Hippocampal formation (tissue), 2 donors: ENCODE measurements at regions not wholly inside any gene's neighbourhood (a gene's known extent, or its start where the extent isn't known, plus 50 kb on each side); places are given as distances from the start of the nearest gene placed in this dataset.
A peak's percentile ranks its signal among the peaks of the same experiment; 100 is the strongest.

Experiments used
- DNase-seq, 2 donors: peaks; one replicate each; lab custom pipeline; 2025; lab: John Stamatoyannopoulos, UW

- no peak for DNase-seq
These were observed 106.8 kb downstream of the SEMA6D start for GRCh38 chr15:47824147-47824546.

- DNase-seq, result no peak
These were observed 112.4 kb downstream of the SEMA6D start for GRCh38 chr15:47829667-47830066.

GRCh38 chr15:47834093-47834492 is 116.8 kb downstream of the SEMA6D start:
- no peak for DNase-seq

- no peak for DNase-seq
These were observed 122.0 kb downstream of the SEMA6D start for GRCh38 chr15:47839233-47839825.

- no peak for DNase-seq
These were observed 125.9 kb downstream of the SEMA6D start for GRCh38 chr15:47843124-47843663.

- DNase-seq, result no peak
These were observed 127.1 kb downstream of the SEMA6D start for GRCh38 chr15:47844437-47844836.

GRCh38 chr15:47846128-47846868 is 129.0 kb downstream of the SEMA6D start:
- DNase-seq, result peak; percentile 47 to 73

- no peak for DNase-seq
These were observed 129.6 kb downstream of the SEMA6D start for GRCh38 chr15:47846876-47847275.

- DNase-seq, result no peak
These were observed 138.8 kb downstream of the SEMA6D start for GRCh38 chr15:47856071-47856470.

GRCh38 chr15:47857014-47857775 is 139.9 kb downstream of the SEMA6D start:
- DNase-seq, result no peak

- DNase-seq, result no peak
These were observed 140.5 kb downstream of the SEMA6D start for GRCh38 chr15:47857776-47858167.

GRCh38 chr15:47861111-47861903 is 144.0 kb downstream of the SEMA6D start:
- no peak for DNase-seq

- no peak for DNase-seq
These were observed 145.1 kb downstream of the SEMA6D start for GRCh38 chr15:47862402-47862801.

GRCh38 chr15:47866446-47866845 is 149.1 kb downstream of the SEMA6D start:
- DNase-seq, result no peak

- no peak for DNase-seq
These were observed 153.1 kb downstream of the SEMA6D start for GRCh38 chr15:47870300-47870955.

- no peak for DNase-seq
These were observed 153.8 kb downstream of the SEMA6D start for GRCh38 chr15:47870956-47871625.

- DNase-seq, result no peak
These were observed 154.9 kb downstream of the SEMA6D start for GRCh38 chr15:47872208-47872607.

- no peak for DNase-seq
These were observed 155.6 kb downstream of the SEMA6D start for GRCh38 chr15:47872869-47873432.

GRCh38 chr15:47876986-47877385 is 159.7 kb downstream of the SEMA6D start:
- DNase-seq, result no peak

GRCh38 chr15:47877836-47878235 is 160.5 kb downstream of the SEMA6D start:
- DNase-seq, result no peak
